HG03196 (cell line): ENCODE measurements at regions not wholly inside any gene's neighbourhood (a gene's known extent, or its start where the extent isn't known, plus 50 kb on each side); places are given as distances from the start of the nearest gene placed in this dataset.

Experiments used
- ATAC-seq: cut with Tn5 transposase; IDR thresholded peaks from one replicate; pipeline ENCODE4 v1.9.1; 2021; ENCODE audit not compliant: unreplicated experiment

- no peak for ATAC-seq
These were observed 256.4 kb upstream of the SOX21 start for GRCh38 chr13:94968757-94969086.

DNA sequence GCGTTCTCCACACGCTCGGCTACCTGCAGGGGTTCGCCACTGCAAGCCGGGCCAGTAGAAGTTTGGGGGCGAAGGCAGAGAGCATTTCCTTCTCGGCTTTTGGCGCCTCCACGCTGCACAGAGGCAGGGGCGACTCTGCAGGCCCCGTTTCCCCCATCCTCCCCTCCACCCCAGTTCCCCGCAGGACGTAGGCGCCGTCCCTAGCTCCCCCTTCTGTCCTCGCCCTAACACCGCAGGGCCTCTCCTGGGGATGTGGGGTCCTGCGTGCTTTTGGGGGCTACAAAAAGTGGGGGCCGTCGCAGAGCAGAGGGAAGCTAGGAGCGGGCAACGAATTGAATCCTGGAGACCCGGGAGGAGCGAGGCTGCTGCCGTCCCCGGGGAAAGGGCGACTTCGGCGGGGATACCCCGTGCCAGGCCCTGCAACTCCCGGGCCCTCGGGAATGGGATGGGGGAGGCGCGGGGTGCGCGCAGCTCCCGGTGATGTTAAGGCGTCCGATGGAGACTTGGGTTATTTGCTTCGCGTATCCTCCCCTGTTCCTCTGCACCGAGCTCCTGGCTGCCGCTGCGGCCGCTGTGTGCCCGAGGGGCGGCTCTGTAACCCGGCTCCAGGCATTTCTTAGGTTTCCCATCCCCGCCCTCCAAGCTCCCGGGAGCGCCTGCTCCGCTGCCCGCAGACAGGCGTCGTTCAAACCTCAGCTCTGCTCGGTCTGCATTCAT, 255.9 kb upstream of the SOX21 start:
- no peak for ATAC-seq

- no peak for ATAC-seq
These were observed 255.1 kb upstream of the SOX21 start for GRCh38 chr13:94967183-94968039.

- ATAC-seq: no peak
These were observed 254.1 kb upstream of the SOX21 start for GRCh38 chr13:94966422-94966955.

DNA sequence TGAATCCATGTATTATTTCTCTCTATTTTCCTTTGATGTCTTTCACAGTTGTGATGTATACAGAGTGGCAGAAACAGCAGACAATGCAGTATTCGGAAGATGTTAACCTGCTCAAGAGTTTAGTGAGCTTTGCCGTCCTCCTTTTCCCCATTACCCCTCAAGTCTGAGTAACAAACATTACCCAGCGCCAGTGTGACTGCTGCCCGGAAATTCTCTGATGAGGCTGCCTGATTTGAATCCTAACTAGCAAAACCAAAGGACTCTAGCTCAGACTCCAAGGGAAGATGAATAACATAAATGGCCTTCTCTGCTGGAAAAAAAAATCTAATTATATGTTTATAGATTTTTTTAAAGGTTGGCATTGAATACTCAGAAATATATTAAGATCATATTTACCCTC, 247.3 kb upstream of the SOX21 start:
- no peak for ATAC-seq

DNA sequence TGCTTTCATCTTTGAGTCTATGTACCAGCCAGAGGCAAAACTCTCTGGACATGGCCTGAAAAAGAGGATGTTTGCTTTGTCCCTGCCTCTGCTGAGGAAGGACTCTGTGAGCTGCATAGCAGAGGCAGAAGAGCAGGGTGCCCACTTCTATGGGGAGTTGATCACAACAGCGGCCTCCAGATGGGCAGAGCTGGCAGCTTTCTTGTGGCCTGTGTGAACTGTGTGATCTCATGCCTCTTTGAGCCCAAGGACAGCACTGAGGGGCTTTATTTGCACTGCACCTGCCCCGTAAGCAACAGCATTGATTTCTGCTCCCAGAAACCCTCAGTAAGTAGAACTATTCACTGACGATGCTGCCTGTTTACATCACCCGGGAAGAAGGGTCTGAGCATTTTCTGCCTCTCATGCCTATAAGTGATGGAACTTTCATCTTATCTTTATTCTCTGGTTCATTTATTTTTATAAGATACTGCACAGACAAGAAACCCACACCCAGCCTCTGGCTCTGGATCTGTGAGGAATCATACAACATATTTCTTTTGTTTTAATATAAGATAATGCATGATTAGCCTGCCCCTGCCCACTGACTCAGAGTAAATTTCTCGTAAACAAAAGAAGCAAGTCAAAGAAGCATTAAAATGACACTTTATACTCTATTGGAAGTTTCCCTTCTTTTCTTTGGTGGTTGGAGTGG, 244.2 kb upstream of the SOX21 start:
- no peak for ATAC-seq

GRCh38 chr13:94952787-94953186, 240.4 kb upstream of the SOX21 start:
- ATAC-seq: no peak

- ATAC-seq: no peak
These were observed 238.0 kb upstream of the SOX21 start for GRCh38 chr13:94950303-94950702.

DNA sequence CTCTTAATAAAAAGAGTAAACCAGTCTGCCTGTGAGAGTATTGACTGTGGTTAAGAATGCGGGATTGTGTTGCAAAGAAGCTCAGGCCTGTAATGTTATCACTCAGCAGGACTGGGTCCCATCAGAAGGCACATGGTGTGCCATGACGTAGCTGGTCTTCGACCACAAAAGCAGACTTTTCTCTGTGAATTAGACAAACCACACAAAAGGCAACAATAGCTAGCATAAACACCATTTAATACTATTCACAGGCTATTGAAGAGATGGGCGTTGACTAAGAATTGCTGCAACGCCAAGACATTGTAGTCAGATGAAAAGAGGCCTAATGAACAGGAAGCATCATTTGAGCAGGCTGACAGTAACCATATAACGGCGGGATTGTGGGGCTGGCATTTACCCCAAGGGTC, 235.6 kb upstream of the SOX21 start:
- ATAC-seq: no peak

DNA sequence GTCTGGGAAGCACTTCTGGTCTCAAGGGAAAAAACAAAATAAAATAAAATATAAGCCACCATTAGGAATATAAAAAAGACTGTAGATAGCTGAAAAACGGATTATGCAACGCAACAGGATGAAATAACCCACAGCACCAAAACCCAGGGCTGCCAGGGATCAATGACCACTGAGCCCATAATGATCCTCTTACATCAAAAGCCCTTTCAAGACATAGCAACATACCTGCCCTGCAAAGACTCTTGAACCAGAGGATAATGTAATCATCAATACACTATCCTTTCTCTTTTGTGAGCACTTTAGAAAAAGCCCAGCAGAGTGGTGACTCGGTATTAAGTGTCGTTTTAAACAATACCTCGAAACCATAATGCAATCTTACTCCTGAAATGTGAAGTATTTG, 235.0 kb upstream of the SOX21 start:
- no peak for ATAC-seq

DNA sequence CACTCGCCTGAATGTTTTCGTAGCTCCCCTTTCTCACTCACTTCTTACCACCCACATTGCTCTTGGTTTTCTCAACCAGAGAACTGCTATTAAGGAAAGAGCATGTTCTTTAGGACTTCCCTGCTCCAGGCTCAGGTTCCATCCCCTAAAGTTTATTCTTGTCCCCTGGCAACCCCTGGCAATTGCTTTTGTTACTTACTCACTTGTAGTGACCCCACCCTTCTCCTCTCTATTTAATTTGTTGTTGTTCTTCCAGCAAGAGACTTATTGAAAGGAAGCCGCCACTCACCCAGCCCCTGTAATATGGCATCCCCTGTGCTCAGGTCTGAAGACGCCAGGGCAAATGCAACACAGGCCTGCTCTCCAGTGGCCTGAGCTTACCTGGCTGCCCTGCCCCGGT, 233.7 kb upstream of the SOX21 start:
- ATAC-seq: no peak

- no peak for ATAC-seq
These were observed 225.8 kb upstream of the SOX21 start for GRCh38 chr13:94938124-94938523.

DNA sequence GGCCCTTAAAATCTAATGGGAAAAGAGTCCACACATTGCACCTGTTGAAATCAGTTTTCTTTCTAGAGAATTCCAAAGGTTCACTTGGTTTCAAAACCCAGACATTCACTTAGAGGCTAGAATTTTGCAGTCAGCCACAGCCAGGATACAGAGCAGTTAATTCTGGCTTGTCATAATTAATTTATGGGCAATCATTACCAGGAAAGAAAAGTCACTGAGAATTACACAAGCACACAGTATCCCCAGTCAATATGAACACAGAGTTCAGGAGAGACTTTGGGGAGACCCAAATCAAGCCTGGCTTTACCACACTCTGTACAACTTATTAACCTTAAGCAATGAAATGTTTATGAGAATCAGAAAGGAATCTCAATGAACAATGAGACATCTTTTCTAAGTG, 224.3 kb upstream of the SOX21 start:
- ATAC-seq: no peak

- ATAC-seq: no peak
These were observed 221.6 kb upstream of the SOX21 start for GRCh38 chr13:94933936-94934335.

DNA sequence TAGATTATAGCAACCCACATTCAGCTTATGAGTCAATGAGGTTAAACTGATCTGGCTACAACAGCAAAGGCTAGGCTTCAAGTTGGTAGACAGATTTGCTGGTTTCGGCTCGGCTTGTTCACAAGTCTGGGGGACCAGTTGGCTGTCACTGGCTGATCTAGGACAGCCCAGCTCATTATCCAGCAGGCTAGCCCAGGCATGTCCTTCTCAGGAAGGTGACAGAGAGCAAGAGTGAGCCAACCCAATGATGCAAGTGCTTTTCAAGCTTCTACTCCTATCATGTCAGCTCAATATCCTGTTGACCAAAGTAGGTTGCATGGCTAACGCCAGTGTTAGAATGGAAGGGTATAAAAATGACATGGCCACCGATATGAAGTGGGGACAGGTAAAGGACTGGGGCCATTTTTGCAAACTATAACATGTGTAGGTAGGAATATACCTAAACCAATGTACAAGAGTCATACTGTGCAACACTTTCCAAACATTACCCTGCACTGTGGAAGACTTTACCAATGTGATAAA, 220.9 kb upstream of the SOX21 start:
- no peak for ATAC-seq

DNA sequence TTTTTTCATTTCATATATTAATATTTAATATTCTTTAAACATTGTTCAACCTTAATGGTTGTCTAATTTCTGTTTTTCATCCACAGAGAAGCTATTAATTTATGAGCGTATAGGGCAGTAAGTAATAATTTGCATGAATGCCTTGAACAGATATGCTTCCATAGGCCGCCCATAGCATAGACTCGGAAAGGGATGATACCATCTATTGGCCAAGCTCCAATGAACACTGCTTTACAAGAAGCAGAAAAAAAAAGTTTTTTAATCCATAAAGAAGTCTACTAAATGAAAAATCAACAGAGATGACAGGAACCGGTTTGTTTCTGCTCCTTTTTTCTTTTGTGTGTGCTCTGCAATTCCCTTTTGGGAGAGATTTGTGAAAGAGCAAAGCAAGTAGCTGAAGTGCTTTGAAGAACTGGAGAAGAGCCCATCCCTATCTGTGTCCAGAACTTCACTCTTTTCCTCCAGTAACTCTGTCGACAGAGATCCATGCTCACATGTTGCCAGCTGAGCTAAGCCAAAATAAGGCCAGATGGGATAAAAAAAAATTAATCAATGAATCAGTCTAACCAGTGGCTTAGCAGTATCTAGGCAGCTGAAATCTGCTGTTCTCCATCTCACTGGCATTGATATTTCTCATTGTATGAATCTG, 215.9 kb upstream of the SOX21 start:
- ATAC-seq: no peak

DNA sequence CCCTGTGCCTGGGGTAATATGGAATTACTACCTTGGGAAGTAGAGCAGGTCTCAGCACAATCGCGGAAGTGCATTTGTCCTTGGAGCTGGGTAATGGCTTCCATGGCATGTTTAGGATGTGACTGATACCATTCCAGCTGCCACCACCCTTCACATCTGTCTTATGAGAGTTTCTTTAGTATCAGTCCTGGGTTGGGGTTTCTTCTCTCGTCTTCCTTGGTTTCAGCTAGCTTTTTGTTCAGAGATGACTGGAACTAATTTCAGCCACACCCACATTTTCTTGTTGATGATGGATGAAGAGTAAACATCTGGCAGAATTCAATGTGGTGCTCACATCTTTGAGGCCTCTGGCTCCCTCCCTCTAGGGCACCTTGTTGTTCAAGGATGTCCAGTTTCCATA, 212.9 kb upstream of the SOX21 start:
- no peak for ATAC-seq

DNA sequence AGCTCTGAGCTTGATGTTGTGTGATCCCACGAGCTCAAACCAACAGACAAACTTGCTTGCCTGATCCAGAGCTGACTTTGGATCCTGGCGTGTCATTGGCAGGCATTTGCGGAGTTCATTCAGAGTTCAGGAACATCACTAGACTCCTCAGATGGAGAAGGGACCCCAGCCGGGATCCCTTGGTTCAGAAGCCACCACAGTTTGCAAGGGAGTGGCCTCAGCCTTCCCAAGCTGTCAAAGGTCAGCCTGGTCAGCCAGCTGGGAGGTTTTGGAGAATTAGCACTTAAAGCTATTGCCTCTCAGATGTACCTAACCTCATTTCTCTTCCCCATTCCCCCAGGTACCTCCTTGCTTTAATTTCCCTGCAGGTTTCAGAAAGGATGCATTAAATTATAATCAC, 208.8 kb upstream of the SOX21 start:
- no peak for ATAC-seq

DNA sequence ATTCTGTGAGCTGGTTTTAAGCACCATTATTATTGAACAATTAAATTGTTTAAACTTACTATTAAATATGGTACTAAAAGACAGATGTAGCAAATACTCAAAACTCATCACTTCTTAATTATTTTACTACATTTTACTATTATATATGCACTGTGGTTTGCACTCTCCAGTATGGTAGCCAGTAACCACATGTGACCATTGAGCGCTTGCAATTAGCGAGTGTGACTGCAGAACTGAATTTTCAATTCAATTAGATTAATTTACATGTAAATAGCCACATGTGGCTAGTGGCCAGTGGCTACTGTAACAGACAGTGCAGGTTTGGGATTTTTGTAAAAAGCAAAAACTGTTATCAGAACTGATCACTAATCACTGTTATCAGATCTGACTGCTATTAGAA, 208.2 kb upstream of the SOX21 start:
- ATAC-seq: no peak

DNA sequence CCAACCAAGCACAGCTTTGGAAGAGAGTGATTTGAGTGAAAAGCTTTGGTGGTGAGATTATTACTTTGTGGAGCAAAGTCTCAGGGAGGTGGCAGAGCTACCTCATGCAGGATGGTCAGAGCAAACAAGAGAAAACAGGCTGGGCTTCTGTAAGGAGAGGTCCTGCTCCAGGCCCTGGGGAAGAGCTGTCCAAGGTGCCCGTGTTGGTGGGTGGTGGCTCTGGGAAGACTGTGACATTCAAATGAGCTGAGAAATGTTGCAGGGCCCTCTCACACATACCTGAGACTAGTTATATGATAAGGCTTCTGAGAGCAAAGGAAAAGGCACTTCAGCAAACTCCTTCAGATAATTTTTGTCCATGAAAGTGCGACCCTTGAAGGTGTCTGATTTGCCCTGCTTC, 205.5 kb upstream of the SOX21 start:
- no peak for ATAC-seq

DNA sequence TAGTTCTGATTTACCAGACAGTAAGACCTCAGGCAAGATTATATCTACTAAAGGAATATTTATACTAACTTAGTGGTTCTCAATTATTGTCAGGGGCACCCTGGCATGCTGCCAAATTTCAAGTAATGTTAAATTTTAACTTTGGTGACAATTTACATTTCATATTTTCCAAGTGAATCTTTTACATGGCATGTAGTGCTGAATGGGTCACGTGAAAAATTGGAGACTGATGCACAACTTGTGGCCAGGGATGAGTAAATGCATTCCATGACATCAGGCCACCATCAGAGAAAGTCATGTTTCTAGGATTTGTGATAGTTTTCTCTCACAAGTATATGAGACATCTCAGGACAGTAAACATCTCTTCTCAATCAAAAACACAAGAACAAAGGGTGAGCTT, 202.6 kb upstream of the SOX21 start:
- ATAC-seq: no peak
